HepG2 (cell line): ENCODE measurements at regions not wholly inside any gene's neighbourhood (a gene's known extent, or its start where the extent isn't known, plus 50 kb on each side); places are given as distances from the start of the nearest gene placed in this dataset.

Experiments
- BRCA1 ChIP-seq: sonication (generic); formaldehyde crosslinking; IDR thresholded peaks from 2 replicates; pipeline ENCODE4 v1.4.0; 2020; ENCODE audit warnings: missing genetic modification reagents
- FOXK1 ChIP-seq: sonication (generic); formaldehyde crosslinking; IDR thresholded peaks from 2 replicates; pipeline ENCODE4 v1.4.0; 2020; ENCODE audit warnings: low read depth, missing genetic modification reagents, borderline replicate concordance
- FOXO4 ChIP-seq: sonication (generic); formaldehyde crosslinking; conservative IDR thresholded peaks from 2 replicates; pipeline ENCODE4 v1.8.1; 2023; ENCODE audit warnings: missing genetic modification reagents
- JUND ChIP-seq: sonication (generic); formaldehyde crosslinking; IDR thresholded peaks from 2 replicates; pipeline ENCODE4 v1.8.0; 2022; ENCODE audit warnings: mild to moderate bottlenecking, missing genetic modification reagents
- KLF11 ChIP-seq: IDR thresholded peaks from 2 replicates; pipeline ENCODE4 v1.6.1; 2016; ENCODE audit warnings: missing compliant biosample characterization
- MLLT10 ChIP-seq: sonication (generic); formaldehyde crosslinking; IDR thresholded peaks from 2 replicates; pipeline ENCODE4 v1.4.0; 2020; ENCODE audit warnings: missing genetic modification reagents
- NCOA5 ChIP-seq: sonication (generic); formaldehyde crosslinking; IDR thresholded peaks from 2 replicates; pipeline ENCODE4 v1.4.0; 2020; ENCODE audit warnings: missing genetic modification reagents
- PBX2 ChIP-seq: IDR thresholded peaks from 2 replicates; pipeline ENCODE4 v1.6.1; 2016; ENCODE audit warnings: control low read depth
- RBM22 ChIP-seq: fragments of 200-400 bp; formaldehyde crosslinking; optimal IDR thresholded peaks from 2 replicates; pipeline ENCODE3; 2017; ENCODE audit warnings: mild to moderate bottlenecking, low read length, moderate library complexity
- REPIN1 ChIP-seq: sonication (generic); formaldehyde crosslinking; IDR thresholded peaks from 2 replicates; pipeline ENCODE4 v1.8.0; 2022; ENCODE audit warnings: missing genetic modification reagents, low read depth, mild to moderate bottlenecking, borderline replicate concordance
- SIX1 ChIP-seq: sonication (generic); formaldehyde crosslinking; IDR thresholded peaks from 2 replicates; pipeline ENCODE4 v1.4.0; 2020; ENCODE audit warnings: missing genetic modification reagents, borderline replicate concordance
- SNAPC2 ChIP-seq: sonication (generic); formaldehyde crosslinking; IDR thresholded peaks from 2 replicates; pipeline ENCODE4 v1.8.1; 2022; ENCODE audit warnings: mild to moderate bottlenecking, missing genetic modification reagents
- TFDP1 ChIP-seq: IDR thresholded peaks from 2 replicates; pipeline ENCODE4 v1.6.1; 2016; ENCODE audit warnings: missing compliant biosample characterization, missing genetic modification reagents, borderline replicate concordance
- ZBTB26 ChIP-seq: IDR thresholded peaks from 2 replicates; pipeline ENCODE4 v1.6.1; 2016; ENCODE audit warnings: missing compliant biosample characterization, missing genetic modification reagents, borderline replicate concordance
- ZNF232 ChIP-seq: sonication (generic); formaldehyde crosslinking; IDR thresholded peaks from 2 replicates; pipeline ENCODE4 v1.4.0; 2020; ENCODE audit warnings: missing genetic modification reagents, borderline replicate concordance
- ZNF235 ChIP-seq: sonication (generic); formaldehyde crosslinking; IDR thresholded peaks from 2 replicates; pipeline ENCODE4 v1.8.1; 2023; ENCODE audit warnings: mild to moderate bottlenecking, missing genetic modification reagents, borderline replicate concordance
- ZNF280B ChIP-seq: sonication (generic); formaldehyde crosslinking; IDR thresholded peaks from 2 replicates; pipeline ENCODE4 v1.5.0; 2020; ENCODE audit warnings: missing genetic modification reagents, mild to moderate bottlenecking, borderline replicate concordance
- ZNF367 ChIP-seq: sonication (generic); formaldehyde crosslinking; IDR thresholded peaks from 2 replicates; pipeline ENCODE4 v1.4.0; 2020; ENCODE audit warnings: missing genetic modification reagents, borderline replicate concordance
- ZNF441 ChIP-seq: sonication (generic); formaldehyde crosslinking; IDR thresholded peaks from 2 replicates; pipeline ENCODE4 v1.7.0; 2021; ENCODE audit warnings: missing genetic modification reagents, borderline replicate concordance
- ZNF512 ChIP-seq: sonication (generic); formaldehyde crosslinking; IDR thresholded peaks from 2 replicates; pipeline ENCODE4 v1.4.0; 2020; ENCODE audit warnings: mild to moderate bottlenecking, missing genetic modification reagents
- ZNF607 ChIP-seq: sonication (generic); formaldehyde crosslinking; IDR thresholded peaks from 2 replicates; pipeline ENCODE4 v1.5.1; 2020; ENCODE audit warnings: missing genetic modification reagents, mild to moderate bottlenecking, borderline replicate concordance
- ZNF614 ChIP-seq: IDR thresholded peaks from 2 replicates; pipeline ENCODE4 v1.6.1; 2018; ENCODE audit warnings: missing biosample characterization, missing genetic modification reagents, inconsistent platforms, borderline replicate concordance
- ZNF619 ChIP-seq: sonication (generic); formaldehyde crosslinking; IDR thresholded peaks from 2 replicates; pipeline ENCODE4 v1.4.0; 2020; ENCODE audit warnings: mild to moderate bottlenecking, missing genetic modification reagents

GRCh38 chr4:188534917-188535316 is 395.7 kb downstream of the TRIML1 start (continued):
- TF ChIP-seq KLF11 (CRISPR knock-in tag) (no peak), ZNF614 (CRISPR knock-in tag) (no peak), FOXO4 (CRISPR knock-in tag) (no peak), ZNF280B (CRISPR knock-in tag) (no peak), ZNF232 (CRISPR knock-in tag) (no peak), TFDP1 (CRISPR knock-in tag) (no peak), BRCA1 (CRISPR knock-in tag) (no peak), ZNF367 (CRISPR knock-in tag) (no peak), SIX1 (CRISPR knock-in tag) (no peak; the same call in 1 of the 2 replicates), FOXK1 (CRISPR knock-in tag) (0 out of 2 replicates have a peak, but pooled peaks have one; percentile 36), NCOA5 (CRISPR knock-in tag) (no peak), ZBTB26 (CRISPR knock-in tag) (no peak), ZNF607 (0 out of 2 replicates have a peak, but pooled peaks have one; percentile 25), RBM22 (no peak), JUND (no peak), ZNF235 (CRISPR knock-in tag) (no peak), ZNF512 (CRISPR knock-in tag) (no peak), ZNF619 (CRISPR knock-in tag) (no peak), REPIN1 (CRISPR knock-in tag) (no peak), SNAPC2 (no peak), MLLT10 (CRISPR knock-in tag) (no peak), ZNF441 (no peak), PBX2 (CRISPR knock-in tag) (no peak)
